Neutrophil (primary cell): ENCODE measurements at regions not wholly inside any gene's neighbourhood (a gene's known extent, or its start where the extent isn't known, plus 50 kb on each side); places are given as distances from the start of the nearest gene placed in this dataset.

ENCODE experiments used
- H3K27ac ChIP-seq: fragments of 200-600 bp; sonication (generic); 2 replicates; pipeline ENCODE4 v1.5.1; 2016; ENCODE audit warnings: mild to moderate bottlenecking, moderate library complexity
- H3K27me3 ChIP-seq: fragments of 200-600 bp; sonication (generic); 2 replicates; pipeline ENCODE4 v1.6.0; 2016; ENCODE audit warnings: mild to moderate bottlenecking
- H3K36me3 ChIP-seq: fragments of 200-600 bp; sonication (generic); 2 replicates; pipeline ENCODE4 v1.5.1; 2017
- H3K4me1 ChIP-seq, 2 experiments: fragments of 200-600 bp in 1 of 2; sonication (generic) in 1 of 2; 1 replicate in 1 of 2; 2 replicates in 1 of 2; pipeline versions ENCODE4 v1.5.1 to v1.6.1; 2013 to 2016; ENCODE audit warnings: low read depth in 1 of 2, low read length in 1 of 2, mild to moderate bottlenecking in 1 of 2, moderate library complexity in 1 of 2; ENCODE audit not compliant: control insufficient read depth in 1 of 2, insufficient read depth in 1 of 2
- H3K4me3 ChIP-seq, 2 experiments: fragments of 200-600 bp in 1 of 2; sonication (generic) in 1 of 2; 1 replicate in 1 of 2; 2 replicates in 1 of 2; pipeline ENCODE4 v1.5.1; 2013 to 2016; ENCODE audit warnings: low read depth in 1 of 2, low read length in 1 of 2, mild to moderate bottlenecking in 1 of 2, moderate library complexity in 1 of 2
- H3K9me3 ChIP-seq: fragments of 200-600 bp; sonication (generic); 2 replicates; pipeline ENCODE4 v1.5.1; 2016
- CTCF ChIP-seq: fragments of 200-600 bp; sonication (generic); IDR thresholded peaks from 2 replicates; pipeline ENCODE4 v1.5.1; 2016; ENCODE audit warnings: antibody characterized with exemption

GRCh38 chr12:28872654-28873268 lies 276.3 kb upstream of the FAR2 start:
- Histone ChIP-seq H3K9me3 (no peaks in the 10 kb centered on the region), H3K27me3 (no peaks in the 10 kb centered on the region), H3K36me3 (no peaks in the 10 kb centered on the region), H3K27ac (no peak overlapping the region), H3K4me3 (no peak overlapping the region), H3K4me1 (peaks cover 5 to 8% of the 10 kb centered on the region in 2 experiments)
- TF ChIP-seq CTCF: no peak

- Histone ChIP-seq H3K27me3 (no peaks in the 10 kb centered on the region), H3K9me3 (no peaks in the 10 kb centered on the region), H3K27ac (no peak overlapping the region), H3K36me3 (no peaks in the 10 kb centered on the region), H3K4me1 (peaks cover under 1 to 3% of the 10 kb centered on the region in 2 experiments), H3K4me3 (no peak overlapping the region)
- no peak for TF ChIP-seq CTCF
These were observed 274.3 kb upstream of the FAR2 start for GRCh38 chr12:28874758-28875157.

- Histone ChIP-seq H3K4me1 (no peaks in the 10 kb centered on the region), H3K36me3 (no peaks in the 10 kb centered on the region), H3K9me3 (no peaks in the 10 kb centered on the region), H3K27me3 (no peaks in the 10 kb centered on the region), H3K4me3 (no peak overlapping the region), H3K27ac (no peak overlapping the region)
- TF ChIP-seq CTCF: no peak
These were observed 272.8 kb upstream of the FAR2 start for GRCh38 chr12:28876196-28876798.

GRCh38 chr12:28877854-28878253 lies 271.2 kb upstream of the FAR2 start:
- no peak overlapping the region for H3K27ac ChIP-seq
- H3K27me3 ChIP-seq: no peaks in the 10 kb centered on the region
- no peak for TF ChIP-seq CTCF
- no peak overlapping the region for H3K4me3 ChIP-seq
- H3K4me1 ChIP-seq: no peaks in the 10 kb centered on the region
- H3K36me3 ChIP-seq: no peaks in the 10 kb centered on the region
- H3K9me3 ChIP-seq: no peaks in the 10 kb centered on the region

- TF ChIP-seq CTCF: no peak
- Histone ChIP-seq H3K27ac (no peak overlapping the region), H3K36me3 (no peaks in the 10 kb centered on the region), H3K27me3 (no peaks in the 10 kb centered on the region), H3K4me1 (no peaks in the 10 kb centered on the region), H3K4me3 (no peak overlapping the region), H3K9me3 (no peaks in the 10 kb centered on the region)
These were observed 270.4 kb upstream of the FAR2 start for GRCh38 chr12:28878629-28879028.
